Stimulated activated CD8-positive, alpha-beta memory T cell treated with anti-CD3 and anti-CD28 coated beads, Interleukin-12 subunit alpha, Interleukin-12 subunit beta, amount 100 ng/mL, for 24 hours (primary cell): ENCODE measurements at regions not wholly inside any gene's neighbourhood (a gene's known extent, or its start where the extent isn't known, plus 50 kb on each side); places are given as distances from the start of the nearest gene placed in this dataset.
"Not testable (repeated sequence)": the region's sequence is repeated elsewhere in the genome, so short reads cannot be mapped to it uniquely, and the experiment has no call there.

ENCODE experiments used
- DNase-seq: peaks from one replicate; pipeline ENCODE4 v3.0.0-alpha.2; 2020; ENCODE audit errors: extremely low read depth

- no peak for DNase-seq
These were observed 637.2 kb downstream of the ETS1 start for GRCh38 chr11:127950162-127950561.

GRCh38 chr11:127943763-127944162, 643.6 kb downstream of the ETS1 start:
- no peak for DNase-seq

- no peak for DNase-seq
These were observed 644.2 kb downstream of the ETS1 start for GRCh38 chr11:127943152-127943551.

- DNase-seq = not testable (repeated sequence)
These were observed 645.8 kb downstream of the ETS1 start for GRCh38 chr11:127941554-127941953.

GRCh38 chr11:127939000-127939399, 648.4 kb downstream of the ETS1 start:
- no peak for DNase-seq

GRCh38 chr11:127935081-127935480, 652.3 kb downstream of the ETS1 start:
- DNase-seq = no peak

- not testable (repeated sequence) for DNase-seq
These were observed 653.4 kb downstream of the ETS1 start for GRCh38 chr11:127933961-127934360.

- no peak for DNase-seq
These were observed 655.6 kb downstream of the ETS1 start for GRCh38 chr11:127931803-127932202.

GRCh38 chr11:127926721-127927120, 660.6 kb downstream of the ETS1 start:
- DNase-seq = no peak

- no peak for DNase-seq
These were observed 661.9 kb downstream of the ETS1 start for GRCh38 chr11:127925475-127925874.

GRCh38 chr11:127919206-127920000, 668.0 kb downstream of the ETS1 start:
- no peak for DNase-seq

- DNase-seq = no peak
These were observed 685.0 kb downstream of the ETS1 start for GRCh38 chr11:127902382-127902781.

GRCh38 chr11:127898422-127899365, 688.7 kb downstream of the ETS1 start:
- DNase-seq = no peak

- no peak for DNase-seq
These were observed 691.6 kb downstream of the ETS1 start for GRCh38 chr11:127895776-127896175.

GRCh38 chr11:127894316-127894715, 693.0 kb downstream of the ETS1 start:
- no peak for DNase-seq

- DNase-seq = no peak
These were observed 697.2 kb downstream of the ETS1 start for GRCh38 chr11:127890030-127890615.

- no peak for DNase-seq
These were observed 699.0 kb downstream of the ETS1 start for GRCh38 chr11:127888386-127888785.

- no peak for DNase-seq
These were observed 712.2 kb downstream of the ETS1 start for GRCh38 chr11:127875131-127875530.

- DNase-seq = no peak
These were observed 713.9 kb downstream of the ETS1 start for GRCh38 chr11:127873478-127873877.

- DNase-seq = no peak
These were observed 721.2 kb downstream of the ETS1 start for GRCh38 chr11:127866109-127866508.

GRCh38 chr11:127864861-127865260, 722.5 kb downstream of the ETS1 start:
- no peak for DNase-seq

- no peak for DNase-seq
These were observed 725.0 kb downstream of the ETS1 start for GRCh38 chr11:127862406-127862805.
